Limb (tissue), 2 donors: ENCODE measurements at regions not wholly inside any gene's neighbourhood (a gene's known extent, or its start where the extent isn't known, plus 50 kb on each side); places are given as distances from the start of the nearest gene placed in this dataset.
"Not testable (repeated sequence)": the region's sequence is repeated elsewhere in the genome, so short reads cannot be mapped to it uniquely, and the experiment has no call there.

Source experiments
- DNase-seq, 2 donors: peaks; one replicate each; pipeline ENCODE4 v3.0.0-alpha.2; 2016; ENCODE audit errors: extremely low spot score in 2 of 2

DNA sequence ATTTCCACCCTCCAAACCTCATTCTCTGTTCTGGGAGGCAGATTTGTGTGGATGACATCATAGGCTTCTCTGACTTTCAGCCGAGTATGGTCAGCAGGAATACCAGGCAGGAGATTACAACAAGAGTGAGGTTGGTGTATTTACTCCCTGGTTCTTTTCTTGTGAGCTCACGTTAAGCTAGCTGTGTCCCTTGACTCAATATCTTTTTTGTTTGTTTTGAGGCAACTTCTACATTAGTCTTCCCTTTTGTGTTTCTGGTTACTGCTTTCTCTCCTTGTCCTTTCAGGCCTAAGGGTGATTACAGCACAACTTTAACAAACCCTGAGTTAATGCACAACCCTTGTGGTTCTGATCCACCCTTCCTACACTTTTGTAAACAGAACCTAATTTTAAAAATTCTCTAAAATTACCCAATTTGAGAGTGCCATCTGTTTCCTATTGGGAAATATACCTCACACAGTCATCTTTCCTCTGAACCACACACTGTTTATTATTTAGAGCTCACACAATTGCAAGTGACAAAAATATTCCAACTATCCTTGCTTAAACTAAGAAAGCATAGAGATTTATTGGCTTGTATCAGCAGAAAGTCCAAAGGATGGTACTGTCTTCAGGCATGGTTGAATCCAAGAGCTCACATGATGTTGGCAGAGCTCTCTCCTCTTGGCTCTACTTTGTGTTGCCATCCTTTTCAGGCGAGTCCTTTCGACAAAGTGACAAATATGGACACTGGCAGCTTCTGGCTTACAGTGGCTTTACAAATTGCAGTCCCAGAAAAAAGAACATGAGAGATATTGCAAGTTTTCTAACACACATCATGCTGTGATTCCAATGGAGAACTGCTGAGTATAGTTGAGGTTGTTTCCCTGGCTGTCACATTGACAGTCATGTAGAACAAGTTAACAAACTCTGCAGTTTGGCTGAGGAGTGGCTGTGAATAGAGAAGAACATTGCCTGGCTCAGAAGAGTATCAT, 150.5 kb upstream of the DDIT4L start:
- DNase-seq = no peak

DNA sequence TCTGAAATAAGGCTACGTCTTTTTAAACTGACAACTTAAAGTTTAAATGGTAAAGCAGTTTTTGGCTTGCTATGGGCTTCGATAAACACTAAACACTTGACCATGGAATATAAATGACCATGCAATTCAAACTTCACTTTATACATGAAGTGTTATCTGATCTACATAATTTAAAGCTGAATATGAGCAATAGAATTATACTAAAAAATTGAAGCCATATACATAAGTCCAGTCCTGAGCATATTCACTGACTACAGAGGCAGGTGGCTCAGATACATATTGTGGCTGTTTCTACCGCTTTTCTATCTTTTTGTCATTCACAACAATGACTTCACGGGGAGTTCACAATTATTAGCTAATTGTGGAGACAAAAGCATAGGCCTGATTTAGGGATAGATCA, 149.6 kb upstream of the DDIT4L start:
- DNase-seq = no peak

DNA sequence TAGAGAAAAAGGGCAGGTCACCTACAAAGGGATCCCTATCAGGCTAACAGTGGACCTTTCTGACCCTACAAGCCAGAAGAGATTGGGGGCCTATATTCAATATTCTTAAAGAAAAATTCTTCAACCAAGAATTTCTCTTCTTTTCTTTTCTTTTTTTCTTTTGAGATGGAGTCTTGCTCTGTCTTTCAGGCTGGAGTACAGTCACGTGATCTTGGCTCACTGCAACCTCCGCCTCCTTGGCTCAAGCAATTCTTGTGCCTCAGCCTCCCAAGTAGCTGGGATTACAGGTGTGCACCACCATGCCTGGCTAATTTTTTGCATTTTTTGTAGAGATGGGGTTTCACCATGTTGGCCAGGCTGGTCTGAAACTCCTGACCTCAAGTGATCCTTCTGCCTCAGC, 143.2 kb upstream of the DDIT4L start:
- not testable (repeated sequence) for DNase-seq

DNA sequence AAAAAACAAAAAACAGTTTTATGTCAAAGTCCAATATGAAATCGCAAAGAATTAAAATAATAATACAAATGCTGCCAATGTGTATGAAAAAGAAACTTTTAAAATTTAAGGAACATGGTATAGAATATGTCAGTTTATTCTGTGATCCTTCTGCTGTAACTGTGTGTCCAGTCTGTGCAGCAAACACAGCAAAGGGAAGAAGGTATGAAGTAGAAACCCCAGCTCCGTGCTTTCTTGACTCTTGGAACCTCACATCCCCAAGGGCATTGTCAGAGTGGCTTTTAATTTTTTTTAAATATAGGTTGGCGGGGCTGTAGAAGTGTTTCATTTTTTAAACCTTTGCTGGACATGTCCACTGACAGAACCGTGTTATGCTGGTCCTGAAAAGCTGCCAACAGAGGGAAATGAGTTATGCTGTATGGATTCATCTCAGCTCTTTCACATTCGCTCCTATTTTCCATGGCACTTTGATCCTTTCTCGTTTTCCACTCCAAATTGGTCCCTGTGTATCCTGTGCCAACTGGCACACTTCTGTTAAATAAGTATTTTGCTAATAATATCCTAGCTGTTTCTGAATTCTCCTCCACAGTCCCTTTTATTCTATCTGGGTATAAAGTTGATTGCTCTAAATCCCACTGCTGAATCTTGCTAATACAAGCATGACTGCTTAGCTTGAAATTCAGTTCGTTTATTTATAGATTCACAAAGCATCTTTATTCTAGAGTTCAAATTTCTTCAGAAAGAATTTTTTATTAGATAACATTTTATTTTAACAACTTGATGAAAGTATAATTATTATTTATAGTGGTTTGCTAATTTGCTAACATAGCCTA, 127.0 kb upstream of the DDIT4L start:
- DNase-seq = peak; percentile 32 to 61

DNA sequence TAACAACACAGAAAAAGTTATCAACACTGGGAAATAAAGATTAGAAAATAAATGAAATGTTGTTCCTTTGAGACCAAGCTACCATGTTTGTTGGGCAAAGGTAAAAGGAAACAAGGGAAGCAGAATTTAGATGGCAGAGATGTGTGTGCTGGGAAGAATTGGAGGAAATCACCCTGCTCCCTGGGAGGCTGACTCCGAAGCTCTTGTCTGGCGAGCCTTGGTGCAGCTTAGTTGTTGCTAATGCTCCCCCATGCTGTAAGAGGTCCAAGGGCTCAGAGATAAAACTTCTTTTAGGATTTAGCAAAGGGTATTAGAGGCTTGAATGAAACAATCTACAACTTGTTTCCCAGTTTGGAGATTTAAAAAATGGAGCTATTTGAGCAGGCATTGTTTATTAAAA, 123.8 kb upstream of the DDIT4L start:
- DNase-seq = no peak

DNA sequence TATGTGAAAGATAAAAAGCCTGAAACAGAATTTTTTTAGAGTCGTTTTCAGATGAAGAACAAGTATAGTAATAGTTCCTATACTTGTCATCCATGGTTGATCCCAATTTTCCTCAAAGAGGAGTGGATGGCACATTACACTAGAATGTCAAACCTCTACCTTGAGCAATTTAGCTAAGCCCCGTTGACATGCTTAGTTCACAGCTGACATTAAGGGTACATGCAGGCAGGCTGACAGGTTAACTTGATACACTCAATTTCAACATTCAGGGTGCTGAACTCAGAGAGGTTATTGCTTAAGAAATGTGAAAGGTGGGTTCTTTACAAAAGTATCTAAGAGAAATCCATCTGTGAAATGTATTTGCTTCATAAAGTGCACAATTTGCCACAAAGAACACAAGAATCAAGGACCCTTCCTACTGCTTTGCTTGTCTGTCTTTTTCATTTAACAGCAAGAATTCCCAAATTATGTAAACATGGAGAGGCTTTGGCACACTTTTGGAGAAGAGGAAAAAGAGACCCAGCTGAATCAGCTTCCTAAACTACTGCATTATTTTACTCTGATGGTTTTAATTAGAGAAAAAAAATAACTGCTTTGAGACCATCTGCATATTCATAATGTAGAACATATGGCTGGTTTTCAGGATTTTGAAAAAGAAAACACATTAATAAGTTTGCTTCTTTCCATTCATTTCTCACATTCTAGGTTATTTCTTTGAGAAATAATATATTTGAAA, 122.5 kb upstream of the DDIT4L start:
- DNase-seq = no peak

DNA sequence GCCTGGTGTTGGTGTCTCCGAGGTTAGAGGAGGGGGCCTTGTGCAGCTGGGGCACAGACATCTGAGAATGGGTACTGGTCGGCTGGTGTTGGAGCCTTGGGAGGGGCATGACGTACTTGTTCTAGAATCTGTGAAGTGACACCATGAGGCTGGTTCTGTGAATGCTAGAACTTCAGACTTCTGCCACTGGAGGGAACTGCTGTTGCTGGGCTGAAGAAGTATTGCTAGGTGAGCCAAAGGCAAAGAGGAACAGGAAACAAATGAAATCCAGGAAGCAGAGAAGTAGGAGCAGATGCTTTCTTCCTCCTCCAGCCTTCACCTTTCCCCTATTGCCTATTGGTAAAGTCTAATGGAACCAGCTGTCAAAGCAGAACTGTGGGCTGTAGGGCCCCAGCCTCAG, 120.9 kb upstream of the DDIT4L start:
- DNase-seq = no peak

DNA sequence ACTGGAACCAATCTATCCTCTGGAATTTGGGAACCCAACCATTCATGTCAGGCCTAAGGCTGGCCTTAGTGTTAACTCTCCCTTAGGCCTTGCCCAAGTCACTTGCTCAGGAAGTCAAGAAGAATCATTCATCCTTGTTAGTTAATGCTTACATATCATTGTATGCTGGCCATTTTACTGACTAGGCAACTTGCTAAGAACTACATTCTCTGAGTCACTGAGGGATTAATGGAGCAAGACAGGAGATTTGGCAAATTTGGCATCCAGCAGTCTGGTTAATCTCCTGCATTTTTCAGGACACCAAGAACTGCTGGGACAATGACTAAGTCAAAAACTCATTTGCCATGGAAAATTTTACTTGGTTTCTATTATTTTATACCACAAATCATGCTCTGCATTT, 115.8 kb upstream of the DDIT4L start:
- DNase-seq = no peak

DNA sequence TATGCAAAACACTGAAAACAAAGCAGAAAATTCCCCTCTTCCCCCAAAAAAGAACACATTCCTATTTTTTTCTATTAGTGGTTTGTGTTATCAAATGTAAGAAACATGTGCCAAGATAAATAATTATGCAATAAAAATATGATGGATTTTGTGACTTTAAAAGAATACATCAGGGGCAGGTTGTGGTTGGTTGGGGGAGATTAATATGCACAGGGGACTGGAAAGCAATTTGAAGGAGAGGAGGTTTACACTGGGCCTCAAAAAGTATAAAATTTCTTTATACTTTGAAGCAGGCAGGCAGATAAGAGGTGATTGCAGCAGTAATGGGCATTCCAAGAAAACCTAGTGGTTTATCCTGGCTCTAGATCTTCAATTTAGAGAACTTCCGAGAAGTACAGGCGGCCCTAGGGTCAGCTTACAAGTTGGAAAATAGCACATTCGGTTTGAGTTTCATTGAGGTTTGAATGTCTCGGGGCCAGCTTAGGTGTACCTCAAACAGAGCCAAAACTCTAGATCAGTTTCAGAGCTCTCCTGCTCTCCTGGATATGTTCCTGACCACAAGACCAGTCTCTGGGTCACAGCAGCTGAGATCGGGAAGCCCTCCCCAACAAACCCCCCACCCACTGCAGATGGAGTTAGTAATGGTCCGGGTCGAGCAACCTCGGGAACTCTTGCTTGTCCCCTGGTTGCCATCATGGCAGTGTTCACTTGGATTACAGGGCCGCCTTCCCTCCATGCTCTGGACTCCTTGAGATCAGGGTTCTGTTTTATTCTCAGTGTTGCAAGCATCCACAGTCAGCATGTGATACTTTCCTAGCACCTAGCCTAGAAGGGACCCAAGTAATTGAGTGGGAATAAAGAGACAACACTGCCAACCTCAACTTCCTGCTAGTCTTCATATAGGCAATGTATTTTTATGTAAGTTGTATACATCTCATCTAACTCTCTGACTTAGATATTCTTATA, 112.1 kb upstream of the DDIT4L start:
- DNase-seq = no peak

DNA sequence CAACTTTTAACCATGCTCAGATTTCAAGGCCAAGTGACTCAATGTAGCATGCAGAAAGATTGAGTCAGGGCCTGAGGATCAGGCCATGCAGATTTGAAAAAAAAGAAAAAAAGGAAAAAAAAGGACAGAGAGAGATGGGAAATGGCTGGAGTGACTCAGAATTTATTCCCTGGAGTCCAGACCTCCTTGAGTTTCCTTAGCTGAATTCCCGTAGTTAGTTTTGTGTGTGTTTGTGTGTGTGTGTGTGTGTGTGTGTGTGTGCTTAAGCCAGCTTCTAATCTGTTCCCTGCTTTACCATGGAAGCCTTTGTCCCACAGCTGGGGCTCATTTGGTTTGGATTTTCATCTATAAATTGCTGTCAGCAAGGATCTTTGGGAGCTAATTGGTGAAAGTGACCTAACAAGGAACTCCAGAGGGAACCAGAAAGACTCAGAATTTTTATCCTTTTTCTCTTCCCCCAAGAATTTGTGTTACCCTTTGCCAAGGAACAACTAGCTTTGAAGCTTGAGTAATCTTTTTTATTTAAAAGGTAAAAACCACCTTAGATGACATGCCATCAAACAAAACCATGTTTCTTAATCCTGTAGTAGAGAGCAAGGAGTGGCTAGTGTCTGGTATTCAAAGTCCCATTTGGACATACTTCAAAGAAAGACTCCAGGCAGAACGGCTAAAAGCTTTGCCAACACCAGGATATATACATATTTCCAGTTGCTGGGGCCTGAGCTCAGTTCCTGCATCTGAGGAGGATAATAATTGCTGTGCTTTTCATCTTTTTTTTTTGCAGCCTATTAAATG, 109.0 kb upstream of the DDIT4L start:
- no peak for DNase-seq

DNA sequence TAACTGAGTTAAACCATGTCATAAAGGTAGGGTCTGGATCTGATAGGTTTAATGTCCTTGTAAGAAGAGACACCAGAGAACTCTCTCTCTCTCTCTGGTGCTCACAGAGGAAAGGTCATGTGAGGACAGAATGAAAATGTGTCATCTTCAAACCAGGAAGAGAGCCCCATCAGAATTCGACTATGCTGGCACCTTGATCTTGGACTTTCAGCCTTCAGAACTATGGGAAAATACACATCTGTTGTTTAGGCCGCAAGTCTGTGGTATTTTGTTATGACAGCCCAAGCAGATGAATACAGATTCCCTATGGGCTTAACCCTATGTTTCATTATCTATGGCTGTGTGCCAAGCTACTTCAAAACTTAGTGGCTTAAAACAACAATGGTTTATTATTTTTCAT, 105.5 kb upstream of the DDIT4L start:
- DNase-seq = no peak

DNA sequence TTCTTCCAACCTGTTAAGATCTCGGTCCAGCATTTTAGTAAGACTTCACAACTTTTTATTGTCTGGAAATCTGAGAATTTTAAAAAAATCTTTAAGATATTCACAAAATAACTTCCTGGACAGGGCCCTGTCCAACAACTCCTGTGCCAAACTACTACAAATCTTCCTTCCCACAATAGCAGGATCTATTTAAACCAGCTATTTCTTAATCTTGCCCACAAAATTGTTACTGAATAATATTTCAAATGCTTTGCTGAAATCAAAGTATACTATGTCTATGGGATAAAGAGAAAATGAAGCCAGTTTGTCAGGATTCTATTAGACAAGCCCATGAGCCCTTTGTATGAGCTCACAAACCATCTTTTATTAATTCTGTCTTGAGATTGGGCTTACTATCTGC, 104.1 kb upstream of the DDIT4L start:
- no peak for DNase-seq

DNA sequence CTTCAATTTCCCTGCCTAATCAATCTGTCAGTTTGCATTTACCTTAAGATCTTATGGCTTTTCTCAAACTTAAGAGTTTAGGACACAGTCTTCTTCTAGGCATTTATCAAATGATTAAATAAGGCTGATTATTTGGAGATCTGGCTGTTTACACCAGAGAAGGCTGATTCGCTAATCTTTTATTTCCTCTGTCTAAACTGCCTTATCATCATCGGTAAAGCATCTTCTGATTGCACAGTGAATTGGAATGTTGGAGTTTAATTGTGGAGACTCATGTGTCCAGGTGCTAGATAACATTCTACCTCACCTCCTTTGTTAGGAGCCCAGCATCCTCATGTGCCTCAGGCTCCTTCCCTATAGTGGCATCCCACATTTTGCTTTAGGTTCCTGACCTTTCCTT, 100.3 kb upstream of the DDIT4L start:
- DNase-seq = no peak

DNA sequence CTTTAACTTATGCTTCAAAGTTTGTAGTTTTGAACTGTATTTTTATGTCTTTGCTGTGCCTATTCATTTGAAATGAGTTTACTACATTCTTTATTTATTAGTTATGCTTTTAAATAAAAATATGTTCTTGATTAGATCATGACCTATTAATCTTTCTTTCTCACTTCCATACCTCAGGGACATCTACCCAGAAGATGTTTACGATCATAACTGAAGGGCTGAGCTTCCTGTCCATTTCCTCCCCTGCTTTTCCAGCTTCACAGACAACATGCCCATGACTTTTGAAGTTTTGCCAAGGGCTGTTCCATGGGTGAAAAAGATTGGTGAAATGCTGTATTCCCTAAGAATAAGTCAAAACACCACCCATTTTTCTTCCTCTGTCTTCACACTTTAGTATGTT, 99.7 kb upstream of the DDIT4L start:
- no peak for DNase-seq

DNA sequence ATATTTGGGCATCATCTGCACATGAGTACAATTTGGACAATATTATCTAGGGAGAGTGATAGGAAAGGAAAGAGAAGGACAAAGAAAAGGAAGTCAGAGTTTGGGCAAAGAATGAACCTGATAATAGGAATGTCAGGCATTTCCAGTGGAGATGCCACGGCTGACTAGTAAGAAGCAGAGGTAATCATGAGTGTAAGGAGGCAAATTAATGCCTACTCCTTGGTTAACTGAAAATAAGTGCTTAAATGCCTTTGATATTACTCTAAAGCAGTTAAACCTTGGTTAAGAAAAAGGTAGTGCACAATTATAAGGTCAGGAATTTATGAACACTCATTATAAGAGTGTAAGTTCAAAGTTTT, 99.2 kb upstream of the DDIT4L start:
- DNase-seq = no peak

DNA sequence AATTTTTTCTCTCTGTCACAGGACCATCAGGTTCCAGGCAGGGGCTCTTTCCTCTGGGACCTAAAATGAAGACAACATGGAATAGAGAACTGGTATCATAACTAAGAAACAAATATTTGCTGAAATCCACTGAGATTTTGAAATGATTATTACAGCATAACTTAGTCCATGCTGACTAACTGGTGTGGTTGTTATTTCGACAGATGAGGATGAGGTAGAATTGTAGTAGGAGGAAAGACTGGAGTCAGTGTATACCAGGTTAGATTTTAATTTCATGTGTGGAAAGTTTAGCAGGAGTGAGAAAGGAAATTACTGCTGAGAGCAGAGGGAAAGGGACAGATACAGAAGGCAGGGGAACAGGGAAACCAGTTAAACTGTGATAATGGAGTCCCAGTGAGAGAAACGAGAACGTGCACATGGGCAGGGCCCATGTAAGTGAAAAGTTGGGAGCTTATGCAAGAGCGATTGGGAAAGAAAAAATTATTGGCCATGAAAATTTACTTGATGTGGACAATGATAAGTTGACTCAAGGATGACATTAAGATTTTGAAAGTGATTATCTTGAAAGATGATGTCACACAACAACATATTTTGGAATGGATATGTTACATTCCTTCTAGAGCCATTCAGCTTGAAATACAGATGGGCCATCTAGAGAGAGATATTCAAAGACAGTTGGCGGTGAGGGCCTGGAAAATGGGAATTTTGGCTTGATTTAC, 98.7 kb upstream of the DDIT4L start:
- no peak for DNase-seq

DNA sequence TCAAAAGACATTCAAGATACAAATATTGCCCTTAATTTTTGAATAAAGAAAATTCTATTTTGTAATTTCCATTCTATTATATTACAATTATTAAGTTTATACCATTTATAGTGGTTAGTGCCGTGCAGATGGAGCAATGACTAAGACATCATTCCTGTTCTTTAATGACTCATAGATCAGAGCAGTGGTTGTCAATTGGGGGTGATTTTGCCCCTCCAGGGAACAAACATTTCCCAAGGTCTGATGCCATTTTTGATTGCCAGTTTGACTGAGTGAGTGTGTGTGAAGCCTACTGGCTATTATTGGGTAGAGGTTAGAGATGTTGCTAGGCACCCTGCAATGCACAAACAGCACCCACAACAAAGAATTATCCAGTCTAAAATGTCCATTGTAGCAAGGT, 97.9 kb upstream of the DDIT4L start:
- DNase-seq = no peak

DNA sequence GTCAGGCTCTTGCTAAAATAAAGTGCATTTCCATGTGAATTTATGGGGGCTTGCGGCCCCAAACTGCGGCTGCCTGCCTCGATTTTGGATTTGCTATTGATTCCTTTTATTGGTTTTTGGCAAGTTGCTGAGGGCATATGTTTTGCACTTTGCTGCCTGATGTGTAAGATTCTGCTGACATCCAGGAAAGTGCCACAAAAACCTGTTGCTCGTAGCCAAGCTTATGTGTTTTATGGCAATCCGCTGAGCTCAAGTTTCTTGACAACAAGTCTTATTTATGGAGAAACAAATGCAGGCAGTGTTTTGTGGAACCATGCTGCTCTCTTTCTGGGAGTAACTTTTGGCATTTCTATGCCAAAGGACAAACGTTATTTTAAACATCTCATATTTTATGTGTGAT, 97.3 kb upstream of the DDIT4L start:
- DNase-seq = peak; percentile 33 to 53

DNA sequence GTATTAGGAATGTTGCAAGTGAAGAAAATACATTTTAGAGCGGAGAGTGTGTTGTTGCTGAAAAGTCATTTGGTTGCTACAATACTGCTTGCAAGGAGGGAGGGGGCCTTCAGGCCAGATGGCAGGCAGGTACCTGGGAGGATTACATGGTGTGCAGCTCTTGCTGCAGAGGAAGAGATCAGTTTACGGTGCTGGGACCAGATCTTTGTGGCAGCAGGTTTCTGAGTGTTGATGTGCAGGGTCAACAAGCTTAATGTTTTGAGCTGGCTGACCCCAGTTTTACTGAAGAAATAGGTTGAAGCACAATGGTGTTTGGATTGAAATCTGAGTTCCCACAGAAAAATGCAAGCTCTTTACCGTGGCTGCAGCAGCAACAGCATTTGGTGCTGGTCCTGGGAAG, 96.4 kb upstream of the DDIT4L start:
- DNase-seq = peak in 1 of 2 donors; percentile 39
